ENCODE measurements at regions not wholly inside any gene's neighbourhood (a gene's known extent, or its start where the extent isn't known, plus 50 kb on each side); places are given as distances from the start of the nearest gene placed in this dataset.

DNA sequence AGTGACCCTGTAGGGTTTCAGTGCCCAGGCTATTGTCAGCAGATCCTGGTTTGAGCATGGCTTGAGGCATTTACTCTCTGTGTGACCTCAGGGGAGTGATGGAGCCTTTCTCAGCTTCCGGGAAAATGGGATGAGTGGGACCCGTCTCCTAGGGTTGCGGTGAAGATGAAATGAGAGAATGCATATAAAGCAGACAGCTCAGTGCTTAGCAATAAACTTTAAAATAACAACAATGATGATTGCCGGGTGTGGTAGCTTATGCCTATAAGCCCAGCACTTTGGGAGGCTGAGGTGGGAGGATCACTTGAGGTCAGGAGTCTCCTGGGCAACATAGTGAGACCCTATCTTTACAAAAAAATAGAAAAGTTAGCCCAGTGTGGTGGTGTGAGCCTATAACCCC is 106.0 kb upstream of the MTHFD1L start:
- TF ChIP-seq, protein P1, sequence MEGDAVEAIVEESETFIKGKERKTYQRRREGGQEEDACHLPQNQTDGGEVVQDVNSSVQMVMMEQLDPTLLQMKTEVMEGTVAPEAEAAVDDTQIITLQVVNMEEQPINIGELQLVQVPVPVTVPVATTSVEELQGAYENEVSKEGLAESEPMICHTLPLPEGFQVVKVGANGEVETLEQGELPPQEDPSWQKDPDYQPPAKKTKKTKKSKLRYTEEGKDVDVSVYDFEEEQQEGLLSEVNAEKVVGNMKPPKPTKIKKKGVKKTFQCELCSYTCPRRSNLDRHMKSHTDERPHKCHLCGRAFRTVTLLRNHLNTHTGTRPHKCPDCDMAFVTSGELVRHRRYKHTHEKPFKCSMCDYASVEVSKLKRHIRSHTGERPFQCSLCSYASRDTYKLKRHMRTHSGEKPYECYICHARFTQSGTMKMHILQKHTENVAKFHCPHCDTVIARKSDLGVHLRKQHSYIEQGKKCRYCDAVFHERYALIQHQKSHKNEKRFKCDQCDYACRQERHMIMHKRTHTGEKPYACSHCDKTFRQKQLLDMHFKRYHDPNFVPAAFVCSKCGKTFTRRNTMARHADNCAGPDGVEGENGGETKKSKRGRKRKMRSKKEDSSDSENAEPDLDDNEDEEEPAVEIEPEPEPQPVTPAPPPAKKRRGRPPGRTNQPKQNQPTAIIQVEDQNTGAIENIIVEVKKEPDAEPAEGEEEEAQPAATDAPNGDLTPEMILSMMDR (conservative IDR thresholded peaks at IDR 0.05; ENCODE audit: low read depth, low read length) = no peak
- TF ChIP-seq EZH2 (IDR thresholded peaks at IDR 0.05; ENCODE audit: low read length, unreplicated experiment) (no peak), EZH2phosphoT487 (IDR thresholded peaks at IDR 0.05; ENCODE audit: borderline replicate concordance, low read length) (no peak)

Measured in PC-3 (cell line).